Suprapubic skin (tissue), 4 donors: ENCODE measurements at regions not wholly inside any gene's neighbourhood (a gene's known extent, or its start where the extent isn't known, plus 50 kb on each side); places are given as distances from the start of the nearest gene placed in this dataset.

Experiments used
- EP300 ChIP-seq: sonication (generic); formaldehyde crosslinking; IDR thresholded peaks from one replicate; pipeline ENCODE4 v1.6.1; 2017; ENCODE audit warnings: antibody characterized with exemption
- POLR2A ChIP-seq, 2 donors: fragments of 450-650 bp; IDR thresholded peaks; one replicate each; pipeline ENCODE4 v1.6.1; 2017; ENCODE audit warnings: antibody characterized with exemption in 2 of 2, mild to moderate bottlenecking in 2 of 2, moderate library complexity in 2 of 2
- POLR2AphosphoS5 ChIP-seq, 3 donors: sonication (generic); formaldehyde crosslinking; IDR thresholded peaks; one replicate each; pipeline ENCODE4 v1.6.1; 2017; ENCODE audit warnings: antibody characterized with exemption in 3 of 3
- TF ChIP-seq, protein P1 (sequence below), 2 donors: fragments of 200-600 bp in 1 of 2; fragments of 450-650 bp in 1 of 2; sonication (generic) in 1 of 2; IDR thresholded peaks; one replicate each; pipeline ENCODE4 v1.5.1; 2016 to 2019; ENCODE audit warnings: antibody characterized with exemption in 2 of 2, mild to moderate bottlenecking in 1 of 2, moderate library complexity in 1 of 2

DNA sequence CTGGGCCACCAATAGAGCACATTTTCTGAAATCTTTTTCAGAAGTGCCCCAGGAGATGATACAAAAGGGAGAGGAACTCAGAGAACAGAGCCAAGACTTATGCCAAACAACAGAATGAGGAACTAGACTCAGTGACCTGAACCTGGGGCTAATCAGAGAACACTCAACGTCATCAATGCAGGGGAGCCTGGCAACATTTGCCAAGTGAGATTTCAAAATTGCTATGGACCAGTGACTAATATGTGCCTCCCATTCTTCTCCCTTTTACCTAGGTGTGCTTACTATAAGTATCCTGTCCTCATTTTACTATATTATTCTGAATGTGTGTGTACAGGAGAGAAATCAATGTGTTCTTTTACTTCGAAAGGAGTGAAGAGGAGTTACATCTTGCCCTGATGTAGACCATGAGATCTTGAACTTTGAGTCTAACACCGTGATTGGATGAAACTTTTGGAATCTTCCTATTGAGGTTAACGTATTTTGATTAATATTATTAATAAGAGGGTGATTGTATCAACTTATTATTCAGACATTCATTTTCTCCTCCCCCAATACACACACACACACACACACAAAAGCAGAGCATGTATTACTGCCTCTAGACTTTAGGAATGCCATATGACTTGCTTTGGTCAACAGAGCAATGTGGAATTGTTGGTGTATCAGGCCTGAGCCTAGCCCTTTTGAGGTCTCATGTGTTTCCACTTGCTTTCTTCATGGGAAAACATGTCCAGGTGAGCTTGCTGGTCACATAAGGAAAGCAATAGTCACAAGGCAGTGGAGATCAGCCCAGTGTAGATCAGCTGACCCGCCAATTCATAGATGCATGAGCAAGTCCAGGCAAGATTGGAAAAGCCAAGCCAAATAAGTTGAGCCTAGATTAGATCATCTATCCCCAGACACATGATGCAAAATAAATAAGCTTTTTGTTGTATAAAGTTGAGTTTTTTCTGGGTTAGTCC is 80.3 kb upstream of the ETS2 start:
- TF ChIP-seq, protein P1, sequence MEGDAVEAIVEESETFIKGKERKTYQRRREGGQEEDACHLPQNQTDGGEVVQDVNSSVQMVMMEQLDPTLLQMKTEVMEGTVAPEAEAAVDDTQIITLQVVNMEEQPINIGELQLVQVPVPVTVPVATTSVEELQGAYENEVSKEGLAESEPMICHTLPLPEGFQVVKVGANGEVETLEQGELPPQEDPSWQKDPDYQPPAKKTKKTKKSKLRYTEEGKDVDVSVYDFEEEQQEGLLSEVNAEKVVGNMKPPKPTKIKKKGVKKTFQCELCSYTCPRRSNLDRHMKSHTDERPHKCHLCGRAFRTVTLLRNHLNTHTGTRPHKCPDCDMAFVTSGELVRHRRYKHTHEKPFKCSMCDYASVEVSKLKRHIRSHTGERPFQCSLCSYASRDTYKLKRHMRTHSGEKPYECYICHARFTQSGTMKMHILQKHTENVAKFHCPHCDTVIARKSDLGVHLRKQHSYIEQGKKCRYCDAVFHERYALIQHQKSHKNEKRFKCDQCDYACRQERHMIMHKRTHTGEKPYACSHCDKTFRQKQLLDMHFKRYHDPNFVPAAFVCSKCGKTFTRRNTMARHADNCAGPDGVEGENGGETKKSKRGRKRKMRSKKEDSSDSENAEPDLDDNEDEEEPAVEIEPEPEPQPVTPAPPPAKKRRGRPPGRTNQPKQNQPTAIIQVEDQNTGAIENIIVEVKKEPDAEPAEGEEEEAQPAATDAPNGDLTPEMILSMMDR (IDR thresholded peaks at IDR 0.05): no peak
- TF ChIP-seq POLR2A (IDR thresholded peaks at IDR 0.05) (no peak), POLR2AphosphoS5 (IDR thresholded peaks at IDR 0.05) (no peak), EP300 (no peak)
